Activated CD4-positive, alpha-beta T cell treated with anti-CD3 and anti-CD28 coated beads for 48 hours (primary cell): ENCODE measurements at regions not wholly inside any gene's neighbourhood (a gene's known extent, or its start where the extent isn't known, plus 50 kb on each side); places are given as distances from the start of the nearest gene placed in this dataset.

Source experiments
- DNase-seq: peaks from one replicate; pipeline ENCODE4 v3.0.0-alpha.2; 2020

DNA sequence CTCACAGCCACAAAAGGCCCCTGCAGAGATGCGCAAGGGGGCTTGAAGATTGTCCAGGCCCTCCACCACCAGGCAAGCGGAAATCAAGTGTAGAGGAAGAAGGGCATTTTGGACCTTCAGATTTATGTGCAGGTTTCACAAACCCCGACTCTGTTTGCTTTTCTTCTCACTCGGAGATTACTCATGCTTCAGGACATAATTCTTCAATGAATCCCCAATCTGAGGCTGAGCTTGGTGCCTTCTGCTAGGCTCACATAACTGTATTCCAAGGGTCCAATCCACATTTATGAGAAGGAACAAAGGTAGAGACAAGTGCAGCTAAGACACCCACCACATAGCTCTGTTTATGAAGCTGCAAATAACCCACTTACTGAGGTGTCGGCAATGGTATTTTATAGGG is 50.6 kb upstream of the NMNAT3 start:
- no peak for DNase-seq
